Neural cell (in vitro differentiated cells): ENCODE measurements at regions not wholly inside any gene's neighbourhood (a gene's known extent, or its start where the extent isn't known, plus 50 kb on each side); places are given as distances from the start of the nearest gene placed in this dataset.
A peak's percentile ranks its signal among the peaks of the same experiment; 100 is the strongest.

Source experiments
- H2AFZ ChIP-seq: fragments of 200-600, 300-800 bp; sonication (generic), shearing (Covaris generic); 2 replicates; pipeline ENCODE4 v1.6.0; 2014; ENCODE audit warnings: low read depth, mild to moderate bottlenecking, antibody characterized with exemption, low read length, moderate library complexity
- H3F3A ChIP-seq: fragments of 200-600 bp; shearing (Covaris generic); 2 replicates; pipeline ENCODE4 v1.6.1; 2016; ENCODE audit warnings: mild to moderate bottlenecking, moderate library complexity, mixed read lengths, antibody characterized with exemption, low read length; ENCODE audit not compliant: insufficient read depth, poor library complexity, severe bottlenecking
- H3K27ac ChIP-seq: fragments of 200-600, 300-800 bp; sonication (generic), shearing (Covaris generic); 2 replicates; pipeline ENCODE4 v1.5.1; 2014; ENCODE audit warnings: mild to moderate bottlenecking, low read length, moderate library complexity
- H3K27me3 ChIP-seq: fragments of 300-800, 200-600 bp; sonication (generic), shearing (Covaris generic); 2 replicates; pipeline ENCODE4 v1.6.0; 2014; ENCODE audit warnings: mild to moderate bottlenecking, low read depth, low read length, moderate library complexity; ENCODE audit not compliant: insufficient read depth
- H3K36me3 ChIP-seq: fragments of 300-800, 200-600 bp; sonication (generic), shearing (Covaris generic); 2 replicates; pipeline ENCODE4 v1.5.1; 2014; ENCODE audit warnings: mild to moderate bottlenecking, antibody characterized with exemption, low read length, moderate library complexity; ENCODE audit not compliant: insufficient read depth
- H3K4me2 ChIP-seq: fragments of 300-800, 200-600 bp; sonication (generic), shearing (Covaris generic); 2 replicates; pipeline ENCODE4 v1.6.0; 2014; ENCODE audit warnings: mild to moderate bottlenecking, low read length
- H3K4me3 ChIP-seq: fragments of 300-800, 200-600 bp; sonication (generic), shearing (Covaris generic); 2 replicates; pipeline ENCODE4 v1.5.1; 2014; ENCODE audit warnings: mild to moderate bottlenecking, low read length, moderate library complexity
- H3K79me2 ChIP-seq: fragments of 200-600 bp; shearing (Covaris generic); replicated peaks from 2 replicates; pipeline ENCODE4 v1.6.0; 2014; ENCODE audit warnings: mild to moderate bottlenecking, low read length, moderate library complexity; ENCODE audit not compliant: insufficient read depth
- H3K9ac ChIP-seq: fragments of 300-800, 200-600 bp; sonication (generic), shearing (Covaris generic); 2 replicates; pipeline ENCODE4 v1.6.1; 2016; ENCODE audit warnings: mild to moderate bottlenecking, low read length, mixed read lengths
- H3K9me2 ChIP-seq: fragments of 200-600 bp; shearing (Covaris generic); 2 replicates; pipeline ENCODE4 v1.6.1; 2016; ENCODE audit warnings: mild to moderate bottlenecking, low read length, mixed read lengths; ENCODE audit not compliant: insufficient read depth
- H3K9me3 ChIP-seq: fragments of 200-600, 300-800 bp; sonication (generic), shearing (Covaris generic); 2 replicates; pipeline ENCODE4 v1.6.1; 2016; ENCODE audit warnings: mild to moderate bottlenecking, mixed run types, low read length, moderate library complexity, mixed read lengths
- H4K20me1 ChIP-seq: fragments of 200-600 bp; shearing (Covaris generic); 2 replicates; pipeline ENCODE4 v1.6.1; 2016; ENCODE audit warnings: mild to moderate bottlenecking, mixed run types; ENCODE audit not compliant: insufficient read depth
- EP300 ChIP-seq: fragments of 450-650 bp; conservative IDR thresholded peaks from 2 replicates; pipeline ENCODE4 v1.6.1; 2014; ENCODE audit warnings: antibody characterized with exemption, mild to moderate bottlenecking, moderate library complexity; ENCODE audit not compliant: poor library complexity, severe bottlenecking
- EZH2 ChIP-seq: fragments of 200-600, 300-800 bp; shearing (Covaris generic), sonication (generic); IDR thresholded peaks from 2 replicates; pipeline ENCODE4 v1.6.1; 2014; ENCODE audit warnings: antibody characterized with exemption, low read length, borderline replicate concordance, mild to moderate bottlenecking; ENCODE audit not compliant: insufficient read depth, poor library complexity, severe bottlenecking
- MXI1 ChIP-seq: fragments of 450-650 bp; conservative IDR thresholded peaks from 2 replicates; pipeline ENCODE4 v1.6.1; 2014; ENCODE audit warnings: antibody characterized with exemption, mild to moderate bottlenecking; ENCODE audit not compliant: poor library complexity, severe bottlenecking
- POLR2AphosphoS5 ChIP-seq: IDR thresholded peaks from 2 replicates; pipeline ENCODE4 v1.6.1; 2012
- RAD21 ChIP-seq: fragments of 450-650 bp; conservative IDR thresholded peaks from 2 replicates; pipeline ENCODE4 v1.6.1; 2014; ENCODE audit warnings: antibody characterized with exemption, mild to moderate bottlenecking, moderate library complexity
- SMC3 ChIP-seq: fragments of 450-650 bp; conservative IDR thresholded peaks from 2 replicates; pipeline ENCODE4 v1.6.1; 2014; ENCODE audit warnings: antibody characterized with exemption, mild to moderate bottlenecking, moderate library complexity; ENCODE audit not compliant: poor library complexity
- TAF1 ChIP-seq: IDR thresholded peaks from 2 replicates; pipeline ENCODE4 v1.6.1; 2012; ENCODE audit warnings: low read depth
- TF ChIP-seq, protein P1 (sequence below): fragments of 450-650 bp; IDR thresholded peaks from 2 replicates; pipeline ENCODE4 v1.5.1; 2014; ENCODE audit warnings: antibody characterized with exemption, mild to moderate bottlenecking, moderate library complexity; ENCODE audit not compliant: poor library complexity, severe bottlenecking
- TF ChIP-seq, protein P2 (sequence below): IDR thresholded peaks from 2 replicates; pipeline ENCODE4 v1.6.1; 2012; ENCODE audit warnings: borderline replicate concordance

DNA sequence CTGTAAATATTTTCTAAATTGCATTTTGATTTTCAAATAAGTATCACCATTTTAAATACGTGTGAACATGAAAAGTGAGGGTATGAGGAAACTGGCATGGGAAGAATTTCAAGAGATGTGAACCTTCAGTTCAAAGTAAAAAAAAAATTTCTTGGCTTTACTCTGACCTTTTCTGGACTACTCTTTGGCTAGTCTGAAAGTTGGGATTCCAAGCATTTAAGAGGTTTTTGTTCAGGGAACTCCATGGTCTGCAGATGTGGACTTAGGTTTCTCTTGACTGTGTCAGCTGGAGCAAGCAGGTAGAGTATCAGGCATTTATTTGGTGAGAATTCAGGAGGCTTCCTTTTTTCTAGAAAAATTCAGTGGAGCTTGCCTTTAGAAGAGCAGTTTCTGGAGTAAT is 311.6 kb downstream of the LRIG3 start:
- Histone ChIP-seq H3K4me2 (no peak overlapping the region), H3F3A (no peaks in the 10 kb centered on the region), H3K36me3 (no peaks in the 10 kb centered on the region), H3K9me2 (no peaks in the 10 kb centered on the region), H2AFZ (no peak overlapping the region), H3K27me3 (no peaks in the 10 kb centered on the region), H3K4me3 (no peak overlapping the region), H3K9me3 (no peaks in the 10 kb centered on the region), H4K20me1 (no peaks in the 10 kb centered on the region), H3K9ac (no peak overlapping the region), H3K27ac (no peak overlapping the region), H3K79me2 (no peaks in the 10 kb centered on the region)
- TF ChIP-seq EZH2 (no peak), RAD21 (no peak), SMC3 (no peak)
- TF ChIP-seq, protein P1, sequence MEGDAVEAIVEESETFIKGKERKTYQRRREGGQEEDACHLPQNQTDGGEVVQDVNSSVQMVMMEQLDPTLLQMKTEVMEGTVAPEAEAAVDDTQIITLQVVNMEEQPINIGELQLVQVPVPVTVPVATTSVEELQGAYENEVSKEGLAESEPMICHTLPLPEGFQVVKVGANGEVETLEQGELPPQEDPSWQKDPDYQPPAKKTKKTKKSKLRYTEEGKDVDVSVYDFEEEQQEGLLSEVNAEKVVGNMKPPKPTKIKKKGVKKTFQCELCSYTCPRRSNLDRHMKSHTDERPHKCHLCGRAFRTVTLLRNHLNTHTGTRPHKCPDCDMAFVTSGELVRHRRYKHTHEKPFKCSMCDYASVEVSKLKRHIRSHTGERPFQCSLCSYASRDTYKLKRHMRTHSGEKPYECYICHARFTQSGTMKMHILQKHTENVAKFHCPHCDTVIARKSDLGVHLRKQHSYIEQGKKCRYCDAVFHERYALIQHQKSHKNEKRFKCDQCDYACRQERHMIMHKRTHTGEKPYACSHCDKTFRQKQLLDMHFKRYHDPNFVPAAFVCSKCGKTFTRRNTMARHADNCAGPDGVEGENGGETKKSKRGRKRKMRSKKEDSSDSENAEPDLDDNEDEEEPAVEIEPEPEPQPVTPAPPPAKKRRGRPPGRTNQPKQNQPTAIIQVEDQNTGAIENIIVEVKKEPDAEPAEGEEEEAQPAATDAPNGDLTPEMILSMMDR = no peak
- TF ChIP-seq, protein P2, sequence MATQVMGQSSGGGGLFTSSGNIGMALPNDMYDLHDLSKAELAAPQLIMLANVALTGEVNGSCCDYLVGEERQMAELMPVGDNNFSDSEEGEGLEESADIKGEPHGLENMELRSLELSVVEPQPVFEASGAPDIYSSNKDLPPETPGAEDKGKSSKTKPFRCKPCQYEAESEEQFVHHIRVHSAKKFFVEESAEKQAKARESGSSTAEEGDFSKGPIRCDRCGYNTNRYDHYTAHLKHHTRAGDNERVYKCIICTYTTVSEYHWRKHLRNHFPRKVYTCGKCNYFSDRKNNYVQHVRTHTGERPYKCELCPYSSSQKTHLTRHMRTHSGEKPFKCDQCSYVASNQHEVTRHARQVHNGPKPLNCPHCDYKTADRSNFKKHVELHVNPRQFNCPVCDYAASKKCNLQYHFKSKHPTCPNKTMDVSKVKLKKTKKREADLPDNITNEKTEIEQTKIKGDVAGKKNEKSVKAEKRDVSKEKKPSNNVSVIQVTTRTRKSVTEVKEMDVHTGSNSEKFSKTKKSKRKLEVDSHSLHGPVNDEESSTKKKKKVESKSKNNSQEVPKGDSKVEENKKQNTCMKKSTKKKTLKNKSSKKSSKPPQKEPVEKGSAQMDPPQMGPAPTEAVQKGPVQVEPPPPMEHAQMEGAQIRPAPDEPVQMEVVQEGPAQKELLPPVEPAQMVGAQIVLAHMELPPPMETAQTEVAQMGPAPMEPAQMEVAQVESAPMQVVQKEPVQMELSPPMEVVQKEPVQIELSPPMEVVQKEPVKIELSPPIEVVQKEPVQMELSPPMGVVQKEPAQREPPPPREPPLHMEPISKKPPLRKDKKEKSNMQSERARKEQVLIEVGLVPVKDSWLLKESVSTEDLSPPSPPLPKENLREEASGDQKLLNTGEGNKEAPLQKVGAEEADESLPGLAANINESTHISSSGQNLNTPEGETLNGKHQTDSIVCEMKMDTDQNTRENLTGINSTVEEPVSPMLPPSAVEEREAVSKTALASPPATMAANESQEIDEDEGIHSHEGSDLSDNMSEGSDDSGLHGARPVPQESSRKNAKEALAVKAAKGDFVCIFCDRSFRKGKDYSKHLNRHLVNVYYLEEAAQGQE = no peak

DNA sequence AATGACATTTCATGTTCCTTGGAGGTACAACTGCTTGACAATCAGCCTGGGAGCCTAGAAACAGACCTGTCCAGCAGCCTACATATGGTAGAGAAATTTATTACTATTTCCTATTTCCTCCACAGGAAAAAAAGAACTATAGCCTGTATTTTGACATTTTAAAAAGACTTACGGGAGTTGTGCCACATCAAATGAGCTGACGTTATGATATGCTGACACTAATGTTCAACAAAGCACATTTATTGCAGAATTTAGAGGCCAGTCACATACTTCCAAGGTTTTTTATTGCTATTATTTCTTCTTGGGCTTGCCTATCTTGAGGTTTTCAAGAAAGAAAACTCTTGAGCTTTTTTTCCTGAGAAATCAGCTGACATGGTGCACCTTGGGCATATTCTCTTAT is 305.3 kb downstream of the LRIG3 start:
- Histone ChIP-seq H2AFZ (no peak overlapping the region), H3K36me3 (no peaks in the 10 kb centered on the region), H3F3A (no peaks in the 10 kb centered on the region), H3K27ac (no peak overlapping the region), H4K20me1 (no peaks in the 10 kb centered on the region), H3K4me3 (no peak overlapping the region), H3K9me3 (no peaks in the 10 kb centered on the region), H3K27me3 (no peaks in the 10 kb centered on the region), H3K9ac (no peak overlapping the region), H3K4me2 (no peak overlapping the region), H3K79me2 (no peaks in the 10 kb centered on the region), H3K9me2 (no peaks in the 10 kb centered on the region)
- TF ChIP-seq RAD21 = no peak
- peak; percentile 46 for TF ChIP-seq POLR2AphosphoS5
- no peak for TF ChIP-seq EZH2
- TF ChIP-seq EP300 = peak; percentile 69

DNA sequence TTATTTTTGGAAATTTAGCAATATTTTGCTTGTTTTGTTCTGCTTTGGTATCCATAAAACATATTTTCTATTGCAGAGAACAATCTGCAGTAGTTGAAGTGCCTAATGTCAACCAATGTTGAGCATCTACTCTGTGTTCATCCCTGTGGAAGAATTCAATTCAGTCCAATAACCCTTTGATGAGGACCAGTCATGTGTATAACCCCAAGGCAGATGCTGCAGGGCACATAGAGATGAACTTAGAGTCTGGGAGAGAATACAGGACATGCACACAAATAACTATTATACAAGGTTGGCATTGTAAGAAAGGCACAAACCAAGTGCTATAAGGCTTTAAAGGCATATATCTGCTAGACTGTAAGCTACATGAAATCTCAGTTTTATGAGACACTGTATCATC is 304.7 kb downstream of the LRIG3 start:
- H4K20me1 ChIP-seq = no peaks in the 10 kb centered on the region
- no peaks in the 10 kb centered on the region for H3K9me3 ChIP-seq
- no peaks in the 10 kb centered on the region for H3F3A ChIP-seq

More for the DNA sequence above, 304.7 kb downstream of the LRIG3 start:
- H3K4me3 ChIP-seq = no peak overlapping the region
- no peak overlapping the region for H3K4me2 ChIP-seq
- no peaks in the 10 kb centered on the region for H3K36me3 ChIP-seq
- no peak overlapping the region for H2AFZ ChIP-seq
- H3K79me2 ChIP-seq = no peaks in the 10 kb centered on the region
- H3K9me2 ChIP-seq = no peaks in the 10 kb centered on the region
- H3K27ac ChIP-seq = no peak overlapping the region
- H3K27me3 ChIP-seq = no peaks in the 10 kb centered on the region
- no peak overlapping the region for H3K9ac ChIP-seq
- TF ChIP-seq SMC3 (no peak), POLR2AphosphoS5 (no peak), EZH2 (no peak), TAF1 (no peak), RAD21 (no peak), MXI1 (no peak), EP300 (no peak)
- TF ChIP-seq, protein P1 = no peak
- TF ChIP-seq, protein P2 = no peak
